IMR-90 (cell line): ENCODE measurements at regions not wholly inside any gene's neighbourhood (a gene's known extent, or its start where the extent isn't known, plus 50 kb on each side); places are given as distances from the start of the nearest gene placed in this dataset.

ENCODE experiments used
- ATAC-seq: fragments of 200-7000 bp; cut with Tn5 transposase; 2 replicates; pipeline ENCODE4 v1.9.1; 2020; ENCODE audit warnings: low read depth, mild to moderate bottlenecking, moderate library complexity
- BruUV-seq: library from RNA; stranded (reverse); fragments of 400-500 nt; replicated peaks from 2 replicates; lab custom pipeline; 2021; lab: Mats Ljungman, UMichigan
- CTCF ChIA-PET: fragments of 300-600 bp; formaldehyde crosslinking; extraction: SDS; loops from one replicate; lab custom pipeline; 2021; ENCODE audit warnings: antibody characterized with exemption; lab: Yijun Ruan, JAX
- POLR2A ChIA-PET: fragments of 300-600 bp; sonication (Branson Sonifier 250); formaldehyde crosslinking; loops from one replicate; lab custom pipeline; 2022; ENCODE audit warnings: antibody characterized with exemption; ENCODE audit not compliant: unreplicated experiment; lab: Charles Lee
- DNase-seq: peaks from one replicate; pipeline ENCODE4 v3.0.0; 2013
- H2AFZ ChIP-seq: replicated peaks from 2 replicates; pipeline ENCODE3; 2013; ENCODE audit warnings: low read length, mild to moderate bottlenecking; ENCODE audit not compliant: poor library complexity
- H2AK5ac ChIP-seq: 2 replicates; pipeline ENCODE4 v1.6.1; 2013; ENCODE audit warnings: low read depth, low read length, inconsistent platforms
- H2AK9ac ChIP-seq: replicated peaks from 2 replicates; pipeline ENCODE3; 2013; ENCODE audit warnings: mild to moderate bottlenecking, low read depth, low read length, moderate library complexity; ENCODE audit not compliant: poor library complexity
- H2BK120ac ChIP-seq: 2 replicates; pipeline ENCODE4 v1.6.1; 2013; ENCODE audit warnings: low read depth, low read length, inconsistent platforms
- H2BK15ac ChIP-seq: 3 replicates; pipeline ENCODE4 v1.6.1; 2013; ENCODE audit warnings: low read depth, low read length, inconsistent platforms
- H2BK20ac ChIP-seq: 2 replicates; pipeline ENCODE4 v1.6.1; 2013; ENCODE audit warnings: low read depth, mild to moderate bottlenecking, inconsistent platforms, low read length, moderate library complexity
- H2BK5ac ChIP-seq: 2 replicates; pipeline ENCODE4 v1.6.1; 2013; ENCODE audit warnings: mild to moderate bottlenecking, low read depth, low read length, inconsistent platforms; ENCODE audit not compliant: poor library complexity, severe bottlenecking
- H3K14ac ChIP-seq: replicated peaks from 2 replicates; pipeline ENCODE4 v1.6.1; 2013; ENCODE audit warnings: low read depth, low read length, inconsistent platforms
- H3K18ac ChIP-seq: 2 replicates; pipeline ENCODE4 v1.6.1; 2013; ENCODE audit warnings: low read depth, low read length, control low read depth
- H3K23ac ChIP-seq: 2 replicates; pipeline ENCODE4 v1.6.1; 2013; ENCODE audit warnings: low read depth, low read length, inconsistent platforms
- H3K27ac ChIP-seq: 2 replicates; pipeline ENCODE4 v1.5.1; 2013; ENCODE audit warnings: mild to moderate bottlenecking, control low read depth, low read length; ENCODE audit not compliant: insufficient read depth
- H3K27me3 ChIP-seq: 2 replicates; pipeline ENCODE4 v1.6.1; 2013; ENCODE audit warnings: low read length; ENCODE audit not compliant: control insufficient read depth, insufficient read depth
- H3K36me3 ChIP-seq: 2 replicates; pipeline ENCODE4 v1.6.1; 2013; ENCODE audit warnings: low read length, mixed read lengths; ENCODE audit not compliant: control insufficient read depth, insufficient read depth
- H3K4ac ChIP-seq: 2 replicates; pipeline ENCODE4 v1.6.1; 2013; ENCODE audit warnings: low read depth, low read length, inconsistent platforms
- H3K4me1 ChIP-seq: 2 replicates; pipeline ENCODE4 v1.6.1; 2013; ENCODE audit warnings: low read length, mixed read lengths; ENCODE audit not compliant: control insufficient read depth, insufficient read depth
- H3K4me2 ChIP-seq: 2 replicates; pipeline ENCODE4 v1.6.1; 2013; ENCODE audit warnings: low read depth, mild to moderate bottlenecking, control low read depth, low read length, moderate library complexity
- H3K4me3 ChIP-seq: 2 replicates; pipeline ENCODE4 v1.5.1; 2013; ENCODE audit warnings: low read depth, mild to moderate bottlenecking, control low read depth, low read length, moderate library complexity; ENCODE audit not compliant: insufficient read depth
- H3K56ac ChIP-seq: 2 replicates; pipeline ENCODE4 v1.6.1; 2013; ENCODE audit warnings: low read length, inconsistent platforms; ENCODE audit not compliant: insufficient read depth; ENCODE audit errors: extremely low read depth
- H3K79me1 ChIP-seq, 2 experiments: 2 replicates each; pipeline ENCODE4 v1.6.1; 2013; ENCODE audit warnings: low read length in 2 of 2, inconsistent platforms in 1 of 2, low read depth in 1 of 2
- H3K9ac ChIP-seq: 2 replicates; pipeline ENCODE4 v1.6.1; 2013; ENCODE audit warnings: low read depth, low read length, control low read depth
- H3K9me1 ChIP-seq: 2 replicates; pipeline ENCODE4 v1.6.1; 2013; ENCODE audit warnings: low read length, inconsistent platforms; ENCODE audit not compliant: insufficient read depth
- H3K9me3 ChIP-seq: 2 replicates; pipeline ENCODE4 v1.6.1; 2013; ENCODE audit warnings: low read length; ENCODE audit not compliant: control insufficient read depth, insufficient read depth
- H4K20me1 ChIP-seq: 2 replicates; pipeline ENCODE4 v1.6.1; 2013; ENCODE audit warnings: low read length, inconsistent platforms; ENCODE audit not compliant: insufficient read depth
- H4K5ac ChIP-seq: 2 replicates; pipeline ENCODE4 v1.6.1; 2013; ENCODE audit warnings: mild to moderate bottlenecking, low read depth, low read length, control low read depth
- H4K8ac ChIP-seq, 2 experiments: 2 replicates each; pipeline ENCODE4 v1.6.1; 2013; ENCODE audit warnings: low read depth in 2 of 2, low read length in 2 of 2, control low read depth in 1 of 2, inconsistent platforms in 1 of 2
- H4K91ac ChIP-seq: 2 replicates; pipeline ENCODE4 v1.6.1; 2013; ENCODE audit warnings: low read depth, low read length, inconsistent platforms; ENCODE audit not compliant: insufficient read depth
- CTCF ChIP-seq: conservative IDR thresholded peaks from 2 replicates; pipeline ENCODE4 v1.5.1; 2012; ENCODE audit warnings: mild to moderate bottlenecking, low read depth, low read length, improper control_type of control experiment
- NFE2L2 ChIP-seq: fragments of 150-350 bp; IDR thresholded peaks from 2 replicates; pipeline ENCODE4 v1.6.1; 2016; ENCODE audit warnings: low read depth, mild to moderate bottlenecking, low read length
- RAD21 ChIP-seq: IDR thresholded peaks from 2 replicates; pipeline ENCODE4 v1.6.1; 2012; ENCODE audit warnings: low read length, improper control_type of control experiment
- SMC3 ChIP-seq: fragments of 150-350 bp; IDR thresholded peaks from 2 replicates; pipeline ENCODE4 v1.6.1; 2016; ENCODE audit warnings: low read depth, mild to moderate bottlenecking, antibody characterized with exemption, low read length, moderate library complexity
- WGBS, 2 experiments: methylation state at CpG; one replicate each; pipeline versions ENCODE4 v1.1.5 to v1.1.7; 2013; ENCODE audit warnings: missing lambda C conversion rate in 2 of 2; ENCODE audit not compliant: insufficient read length in 1 of 2; ENCODE audit errors: extremely low coverage in 2 of 2; 5-methylcytosine and 5-hydroxymethylcytosine counted together
- dilution Hi-C: fragments of 300-500 bp; cut with HindIII; formaldehyde crosslinking; loops from one replicate; pipeline ENCODE4 v1.14.3; 2018; ENCODE audit warnings: low sequenced_read_pairs; ENCODE audit not compliant: unreplicated experiment
- in situ Hi-C: fragments of 300-500 bp; cut with MboI; formaldehyde crosslinking; loops from 3 replicates; pipeline ENCODE4 v1.14.3; 2019; ENCODE audit warnings: low sequenced_read_pairs, inconsistent platforms, mixed read lengths
- intact Hi-C: fragments of 100-400 bp; cut with micrococcal nuclease; formaldehyde crosslinking; loops from 2 replicates; pipeline ENCODE4 v1.10.0; 2022

- Histone ChIP-seq H3K56ac (no peak overlapping the region), H4K91ac (no peak overlapping the region), H3K4me3 (no peak overlapping the region), H3K27me3 (no peaks in the 10 kb centered on the region), H3K14ac (no peak overlapping the region), H3K23ac (no peak overlapping the region), H3K4me1 (no peaks in the 10 kb centered on the region), H3K79me1 (no peaks in the 10 kb centered on the region), H2BK20ac (no peak overlapping the region), H2AK9ac (no peak overlapping the region), H2BK5ac (no peak overlapping the region), H3K9me1 (no peaks in the 10 kb centered on the region), H2AK5ac (no peak overlapping the region), H3K18ac (no peak overlapping the region), H2AFZ (no peak overlapping the region), H3K9me3 (no peaks in the 10 kb centered on the region), H3K36me3 (no peaks in the 10 kb centered on the region), H3K4me2 (no peak overlapping the region), H4K20me1 (no peaks in the 10 kb centered on the region), H3K27ac (no peak overlapping the region), H3K4ac (no peak overlapping the region), H2BK120ac (no peak overlapping the region), H4K8ac (no peak overlapping the region), H2BK15ac (no peak overlapping the region), H4K5ac (no peak overlapping the region), H3K9ac (no peak overlapping the region)
- in situ Hi-C loops (loop anchor here (25.0 kb wide), 1 partner anchor 992 kb away; no protein-coding TSS in a partner anchor), dilution Hi-C loops (no loop called here), intact Hi-C loops (no loop called here)
- WGBS, 2 experiments, result 33% methylated on average over 3 of the region's 5 CpGs; no CpG with 5 or more reads in 1 of the 2 experiments
- no peak for TF ChIP-seq SMC3
- TF ChIP-seq CTCF, result no peak
- no peak for TF ChIP-seq RAD21
- no peak for TF ChIP-seq NFE2L2
- POLR2A ChIA-PET, result no interaction called here
- CTCF ChIA-PET, result no interaction called here
- no peak for DNase-seq
- ATAC-seq, result no peak
- BruUV-seq, result no TSS peak
These were observed 212.0 kb upstream of the NFIA start for GRCh38 chr1:60870269-60870865.
